ENCODE measurements at regions not wholly inside any gene's neighbourhood (a gene's known extent, or its start where the extent isn't known, plus 50 kb on each side); places are given as distances from the start of the nearest gene placed in this dataset.

GRCh38 chr5:3899093-3899492, 303.5 kb downstream of the IRX1 start:
- H3K4me1 ChIP-seq (ENCODE audit: control insufficient read depth, insufficient read depth, low read length) = no peaks in the 10 kb centered on the region
- H3K27ac ChIP-seq (ENCODE audit: low read length) = no peak overlapping the region
- DNase-seq (ENCODE audit: low read depth, low spot score) = no peak
- H3K9me3 ChIP-seq (ENCODE audit: control insufficient read depth, insufficient read depth, low read length) = no peaks in the 10 kb centered on the region
- WGBS (ENCODE audit: insufficient coverage, insufficient read length) = no CpG with 5 or more reads among the region's 5 CpGs
- no peaks in the 10 kb centered on the region for H3K27me3 ChIP-seq (ENCODE audit: control insufficient read depth, insufficient read depth, low read length)
- no peaks in the 10 kb centered on the region for H3K36me3 ChIP-seq (ENCODE audit: control insufficient read depth, insufficient read depth, low read length)
- H3K4me3 ChIP-seq (ENCODE audit: low read length) = no peak overlapping the region

GRCh38 chr5:3904584-3904983, 309.0 kb downstream of the IRX1 start:
- WGBS (ENCODE audit: insufficient coverage, insufficient read length) = no CpG with 5 or more reads among the region's 8 CpGs
- no peak for DNase-seq (ENCODE audit: low read depth, low spot score)
- no peaks in the 10 kb centered on the region for H3K4me1 ChIP-seq (ENCODE audit: control insufficient read depth, insufficient read depth, low read length)
- H3K27ac ChIP-seq (ENCODE audit: low read length) = no peak overlapping the region
- no peaks in the 10 kb centered on the region for H3K27me3 ChIP-seq (ENCODE audit: control insufficient read depth, insufficient read depth, low read length)
- no peak overlapping the region for H3K4me3 ChIP-seq (ENCODE audit: low read length)
- H3K36me3 ChIP-seq (ENCODE audit: control insufficient read depth, insufficient read depth, low read length) = no peaks in the 10 kb centered on the region
- H3K9me3 ChIP-seq (ENCODE audit: control insufficient read depth, insufficient read depth, low read length) = no peaks in the 10 kb centered on the region

- Histone ChIP-seq H3K27ac (ENCODE audit: low read length) (no peak overlapping the region), H3K27me3 (ENCODE audit: control insufficient read depth, insufficient read depth, low read length) (no peaks in the 10 kb centered on the region), H3K4me1 (ENCODE audit: control insufficient read depth, insufficient read depth, low read length) (no peaks in the 10 kb centered on the region), H3K4me3 (ENCODE audit: low read length) (no peak overlapping the region), H3K36me3 (ENCODE audit: control insufficient read depth, insufficient read depth, low read length) (no peaks in the 10 kb centered on the region), H3K9me3 (ENCODE audit: control insufficient read depth, insufficient read depth, low read length) (no peaks in the 10 kb centered on the region)
- no peak for DNase-seq (ENCODE audit: low read depth, low spot score)
- WGBS (ENCODE audit: insufficient coverage, insufficient read length) = no CpG with 5 or more reads among the region's 7 CpGs
These were observed 309.4 kb downstream of the IRX1 start for GRCh38 chr5:3905031-3905430.

- no peak overlapping the region for H3K27ac ChIP-seq (ENCODE audit: low read length)
- no peak overlapping the region for H3K4me3 ChIP-seq (ENCODE audit: low read length)
- H3K9me3 ChIP-seq (ENCODE audit: control insufficient read depth, insufficient read depth, low read length) = no peaks in the 10 kb centered on the region
- H3K27me3 ChIP-seq (ENCODE audit: control insufficient read depth, insufficient read depth, low read length) = no peaks in the 10 kb centered on the region
- no CpG with 5 or more reads among the region's 3 CpGs for WGBS (ENCODE audit: insufficient coverage, insufficient read length)
- no peaks in the 10 kb centered on the region for H3K4me1 ChIP-seq (ENCODE audit: control insufficient read depth, insufficient read depth, low read length)
- DNase-seq (ENCODE audit: low read depth, low spot score) = no peak
- H3K36me3 ChIP-seq (ENCODE audit: control insufficient read depth, insufficient read depth, low read length) = no peaks in the 10 kb centered on the region
These were observed 309.9 kb downstream of the IRX1 start for GRCh38 chr5:3905521-3905920.

- no peaks in the 10 kb centered on the region for H3K4me1 ChIP-seq (ENCODE audit: control insufficient read depth, insufficient read depth, low read length)
- H3K9me3 ChIP-seq (ENCODE audit: control insufficient read depth, insufficient read depth, low read length) = no peaks in the 10 kb centered on the region
- no peaks in the 10 kb centered on the region for H3K36me3 ChIP-seq (ENCODE audit: control insufficient read depth, insufficient read depth, low read length)
- no peak for DNase-seq (ENCODE audit: low read depth, low spot score)
- H3K27me3 ChIP-seq (ENCODE audit: control insufficient read depth, insufficient read depth, low read length) = no peaks in the 10 kb centered on the region
- no CpG with 5 or more reads among the region's 1 CpG for WGBS (ENCODE audit: insufficient coverage, insufficient read length)
- no peak overlapping the region for H3K4me3 ChIP-seq (ENCODE audit: low read length)
- no peak overlapping the region for H3K27ac ChIP-seq (ENCODE audit: low read length)
These were observed 315.5 kb downstream of the IRX1 start for GRCh38 chr5:3911111-3911510.

- Histone ChIP-seq H3K9me3 (ENCODE audit: control insufficient read depth, insufficient read depth, low read length) (no peaks in the 10 kb centered on the region), H3K4me3 (ENCODE audit: low read length) (no peak overlapping the region), H3K4me1 (ENCODE audit: control insufficient read depth, insufficient read depth, low read length) (no peaks in the 10 kb centered on the region), H3K27ac (ENCODE audit: low read length) (no peak overlapping the region), H3K27me3 (ENCODE audit: control insufficient read depth, insufficient read depth, low read length) (no peaks in the 10 kb centered on the region), H3K36me3 (ENCODE audit: control insufficient read depth, insufficient read depth, low read length) (no peaks in the 10 kb centered on the region)
- DNase-seq (ENCODE audit: low read depth, low spot score) = no peak
- no CpG with 5 or more reads among the region's 4 CpGs for WGBS (ENCODE audit: insufficient coverage, insufficient read length)
These were observed 316.1 kb downstream of the IRX1 start for GRCh38 chr5:3911773-3912172.

GRCh38 chr5:3912790-3913189, 317.2 kb downstream of the IRX1 start:
- Histone ChIP-seq H3K4me3 (ENCODE audit: low read length) (no peak overlapping the region), H3K27ac (ENCODE audit: low read length) (no peak overlapping the region), H3K27me3 (ENCODE audit: control insufficient read depth, insufficient read depth, low read length) (no peaks in the 10 kb centered on the region), H3K4me1 (ENCODE audit: control insufficient read depth, insufficient read depth, low read length) (no peaks in the 10 kb centered on the region), H3K9me3 (ENCODE audit: control insufficient read depth, insufficient read depth, low read length) (no peaks in the 10 kb centered on the region), H3K36me3 (ENCODE audit: control insufficient read depth, insufficient read depth, low read length) (no peaks in the 10 kb centered on the region)
- no peak for DNase-seq (ENCODE audit: low read depth, low spot score)
- WGBS (ENCODE audit: insufficient coverage, insufficient read length) = no CpG with 5 or more reads among the region's 7 CpGs

- H3K9me3 ChIP-seq (ENCODE audit: control insufficient read depth, insufficient read depth, low read length) = no peaks in the 10 kb centered on the region
- H3K4me1 ChIP-seq (ENCODE audit: control insufficient read depth, insufficient read depth, low read length) = no peaks in the 10 kb centered on the region
- no peak overlapping the region for H3K4me3 ChIP-seq (ENCODE audit: low read length)
- WGBS (ENCODE audit: insufficient coverage, insufficient read length) = no CpG with 5 or more reads among the region's 3 CpGs
- DNase-seq (ENCODE audit: low read depth, low spot score) = no peak
- no peaks in the 10 kb centered on the region for H3K36me3 ChIP-seq (ENCODE audit: control insufficient read depth, insufficient read depth, low read length)
- no peaks in the 10 kb centered on the region for H3K27me3 ChIP-seq (ENCODE audit: control insufficient read depth, insufficient read depth, low read length)
- no peak overlapping the region for H3K27ac ChIP-seq (ENCODE audit: low read length)
These were observed 317.6 kb downstream of the IRX1 start for GRCh38 chr5:3913279-3913678.

- Histone ChIP-seq H3K36me3 (ENCODE audit: control insufficient read depth, insufficient read depth, low read length) (no peaks in the 10 kb centered on the region), H3K9me3 (ENCODE audit: control insufficient read depth, insufficient read depth, low read length) (no peaks in the 10 kb centered on the region), H3K4me3 (ENCODE audit: low read length) (no peak overlapping the region), H3K4me1 (ENCODE audit: control insufficient read depth, insufficient read depth, low read length) (0 out of 2 replicates have a peak, but pooled peaks cover 1% of the 10 kb centered on the region), H3K27me3 (ENCODE audit: control insufficient read depth, insufficient read depth, low read length) (no peaks in the 10 kb centered on the region), H3K27ac (ENCODE audit: low read length) (no peak overlapping the region)
- no peak for DNase-seq (ENCODE audit: low read depth, low spot score)
- WGBS (ENCODE audit: insufficient coverage, insufficient read length) = no CpG with 5 or more reads among the region's 7 CpGs
These were observed 329.4 kb downstream of the IRX1 start for GRCh38 chr5:3925022-3925421.

- no peak overlapping the region for H3K27ac ChIP-seq (ENCODE audit: low read length)
- no peak for DNase-seq (ENCODE audit: low read depth, low spot score)
- H3K4me3 ChIP-seq (ENCODE audit: low read length) = no peak overlapping the region
- H3K9me3 ChIP-seq (ENCODE audit: control insufficient read depth, insufficient read depth, low read length) = no peaks in the 10 kb centered on the region
- H3K27me3 ChIP-seq (ENCODE audit: control insufficient read depth, insufficient read depth, low read length) = no peaks in the 10 kb centered on the region
- no peaks in the 10 kb centered on the region for H3K36me3 ChIP-seq (ENCODE audit: control insufficient read depth, insufficient read depth, low read length)
- no CpG with 5 or more reads among the region's 8 CpGs for WGBS (ENCODE audit: insufficient coverage, insufficient read length)
- 0 out of 2 replicates have a peak, but pooled peaks cover 1% of the 10 kb centered on the region for H3K4me1 ChIP-seq (ENCODE audit: control insufficient read depth, insufficient read depth, low read length)
These were observed 330.3 kb downstream of the IRX1 start for GRCh38 chr5:3925935-3926334.

GRCh38 chr5:3929799-3930198, 334.2 kb downstream of the IRX1 start:
- no CpG with 5 or more reads among the region's 6 CpGs for WGBS (ENCODE audit: insufficient coverage, insufficient read length)
- H3K27ac ChIP-seq (ENCODE audit: low read length) = no peak overlapping the region
- no peaks in the 10 kb centered on the region for H3K9me3 ChIP-seq (ENCODE audit: control insufficient read depth, insufficient read depth, low read length)
- no peaks in the 10 kb centered on the region for H3K27me3 ChIP-seq (ENCODE audit: control insufficient read depth, insufficient read depth, low read length)
- H3K4me3 ChIP-seq (ENCODE audit: low read length) = no peak overlapping the region
- 0 out of 2 replicates have a peak, but pooled peaks cover 1% of the 10 kb centered on the region for H3K4me1 ChIP-seq (ENCODE audit: control insufficient read depth, insufficient read depth, low read length)
- no peak for DNase-seq (ENCODE audit: low read depth, low spot score)
- no peaks in the 10 kb centered on the region for H3K36me3 ChIP-seq (ENCODE audit: control insufficient read depth, insufficient read depth, low read length)

Data from iPS DF 6.9 (cell line).